ENCODE measurements at regions not wholly inside any gene's neighbourhood (a gene's known extent, or its start where the extent isn't known, plus 50 kb on each side); places are given as distances from the start of the nearest gene placed in this dataset.

- TF ChIP-seq ZNF619 (CRISPR knock-in tag; IDR thresholded peaks at IDR 0.05): no peak
- no peak for TF ChIP-seq PAWR (CRISPR knock-in tag; IDR thresholded peaks at IDR 0.05; ENCODE audit: borderline replicate concordance)
- no peak for TF ChIP-seq RCOR2 (CRISPR knock-in tag; IDR thresholded peaks at IDR 0.05)
- TF ChIP-seq TRIM24 (CRISPR knock-in tag; IDR thresholded peaks at IDR 0.05): no peak
- no peak for TF ChIP-seq NR3C1 (CRISPR knock-in tag; IDR thresholded peaks at IDR 0.05)
- TF ChIP-seq ZNF660 (CRISPR knock-in tag; IDR thresholded peaks at IDR 0.05; ENCODE audit: borderline replicate concordance, low read depth): no peak
- no peak for TF ChIP-seq TCF7L2 (IDR thresholded peaks at IDR 0.05; ENCODE audit: low read depth, low read length)
- no peak for TF ChIP-seq JUN (CRISPR knock-in tag; IDR thresholded peaks at IDR 0.05)
- TF ChIP-seq SMARCC2 (IDR thresholded peaks at IDR 0.05): no peak
Observed at GRCh38 chr5:120106912-120107525, 357.1 kb upstream of the PRR16 start.

All from HepG2 (cell line).